Glomerular endothelial cell (primary cell): ENCODE measurements at regions not wholly inside any gene's neighbourhood (a gene's known extent, or its start where the extent isn't known, plus 50 kb on each side); places are given as distances from the start of the nearest gene placed in this dataset.

Experiments used
- DNase-seq: peaks from one replicate; pipeline ENCODE4 v3.0.0-alpha.2; 2011; ENCODE audit warnings: low read depth, low spot score; ENCODE audit errors: extremely low read depth

DNA sequence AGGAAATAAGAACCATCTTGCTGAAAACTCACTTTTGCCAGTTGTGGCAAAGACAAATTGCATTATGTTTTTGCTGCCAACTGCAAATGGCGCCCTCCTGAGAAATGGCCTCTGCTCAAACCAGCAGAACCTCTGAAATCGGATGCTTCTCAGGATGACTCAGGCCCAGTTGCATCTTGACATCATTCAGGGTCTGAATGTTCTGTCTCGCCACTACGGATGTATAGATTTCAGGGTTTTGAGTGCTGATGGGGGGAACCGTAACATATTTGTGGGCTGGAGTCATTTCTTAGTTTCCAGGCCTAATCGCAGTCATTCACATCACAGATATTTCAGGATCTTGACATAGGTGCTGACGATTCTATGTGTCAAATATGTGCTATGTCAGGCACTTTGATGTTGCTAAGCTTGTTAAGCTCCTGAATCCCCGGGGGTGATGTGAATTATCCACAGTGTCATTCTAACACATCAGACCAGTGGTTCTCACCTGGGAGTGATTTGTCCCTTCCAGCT lies 207.1 kb downstream of the NFATC2 start:
- no peak for DNase-seq

DNA sequence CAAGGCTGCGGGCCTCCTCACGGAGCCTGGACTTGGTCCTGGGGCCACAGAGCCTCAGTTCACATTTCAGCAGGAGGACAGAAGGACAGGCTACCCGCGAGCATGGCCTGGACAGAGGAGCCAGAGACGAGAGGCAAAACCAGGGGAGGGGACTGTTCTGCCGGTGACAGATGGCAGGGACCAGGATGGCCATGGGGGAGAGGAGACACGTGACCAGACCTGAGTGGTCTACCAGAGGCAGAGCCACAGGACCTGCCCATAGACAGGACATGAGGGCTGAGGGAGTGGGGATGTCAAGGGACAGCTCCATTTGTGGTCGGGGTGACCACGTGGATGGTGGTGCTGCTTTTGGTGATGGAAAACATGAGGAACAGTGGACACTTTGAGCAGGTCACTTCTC lies 207.9 kb downstream of the NFATC2 start:
- DNase-seq, result no peak

DNA sequence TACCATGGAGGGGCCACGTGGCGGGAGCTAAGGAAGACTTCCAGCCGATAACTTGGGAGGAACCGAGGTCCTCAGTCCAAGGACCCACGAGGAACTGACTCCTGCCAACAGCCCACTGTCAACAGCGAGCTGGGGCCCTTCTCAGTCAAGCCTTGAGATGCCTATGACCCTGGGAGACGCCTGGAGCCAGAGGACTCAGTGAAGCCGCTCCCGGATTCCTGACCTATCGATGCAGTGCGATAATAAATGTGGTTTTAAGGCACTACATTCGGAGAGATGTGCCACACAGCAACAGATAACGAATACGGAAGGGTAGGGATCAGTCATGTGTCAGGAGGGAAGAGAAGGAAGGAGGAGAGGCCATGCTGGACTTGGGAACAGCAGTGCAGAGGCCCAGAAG lies 208.5 kb downstream of the NFATC2 start:
- DNase-seq, result no peak

DNA sequence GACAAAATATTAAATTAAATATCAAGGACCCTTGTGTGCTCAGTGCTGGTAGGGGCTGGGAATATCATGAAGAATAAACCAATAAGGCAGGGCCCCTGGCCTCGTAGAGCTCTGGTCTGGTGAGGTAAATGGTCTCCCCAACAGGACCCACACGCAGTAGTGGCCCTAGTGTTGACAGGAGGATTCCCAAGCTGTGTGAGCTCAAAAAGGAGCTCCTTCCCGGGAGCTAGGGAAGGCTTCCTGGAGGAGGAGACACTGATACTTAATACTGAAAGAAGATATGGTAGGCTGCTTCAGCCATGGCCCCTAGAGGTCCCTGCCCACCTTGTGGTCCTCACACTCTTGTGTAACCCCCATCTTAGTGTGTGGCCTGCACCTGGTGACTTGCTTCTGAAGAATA lies 209.1 kb downstream of the NFATC2 start:
- DNase-seq, result no peak

DNA sequence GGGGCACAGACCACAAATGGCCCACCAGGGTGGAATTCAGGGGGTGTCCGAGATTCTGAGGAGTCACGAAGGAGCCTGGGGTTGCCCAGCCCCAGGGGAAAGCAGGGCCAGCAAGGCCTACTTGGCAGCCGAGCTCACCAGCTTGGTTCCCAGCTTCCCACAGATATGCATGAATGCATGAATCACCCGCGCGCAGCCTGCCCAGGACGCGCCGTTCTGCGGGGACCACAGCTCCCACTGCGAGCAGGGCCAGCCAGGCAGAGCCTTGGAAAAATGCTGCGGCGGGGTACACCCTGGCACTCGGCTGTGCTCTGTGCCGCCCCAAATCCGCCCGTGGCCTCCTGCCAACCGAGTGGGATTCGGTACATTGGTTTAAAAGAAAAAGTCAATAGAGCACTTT lies 211.0 kb downstream of the NFATC2 start:
- no peak for DNase-seq

DNA sequence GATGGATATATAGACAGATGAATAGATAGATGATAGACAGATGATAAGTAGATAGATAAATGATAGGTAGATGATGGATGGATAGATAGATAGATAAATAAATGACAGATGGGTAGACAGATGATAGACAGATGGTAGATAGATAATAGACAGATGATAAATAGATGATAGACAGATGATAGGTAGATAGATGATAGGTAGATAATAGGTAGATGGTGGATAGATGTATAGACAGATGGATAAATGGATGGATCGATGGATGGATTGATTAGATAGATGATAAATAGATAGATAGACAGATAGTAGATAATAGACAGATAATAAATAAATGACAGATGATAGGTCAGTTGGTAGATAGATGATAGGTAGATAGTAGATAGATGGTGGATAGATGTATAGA lies 212.7 kb downstream of the NFATC2 start:
- DNase-seq, result no peak

DNA sequence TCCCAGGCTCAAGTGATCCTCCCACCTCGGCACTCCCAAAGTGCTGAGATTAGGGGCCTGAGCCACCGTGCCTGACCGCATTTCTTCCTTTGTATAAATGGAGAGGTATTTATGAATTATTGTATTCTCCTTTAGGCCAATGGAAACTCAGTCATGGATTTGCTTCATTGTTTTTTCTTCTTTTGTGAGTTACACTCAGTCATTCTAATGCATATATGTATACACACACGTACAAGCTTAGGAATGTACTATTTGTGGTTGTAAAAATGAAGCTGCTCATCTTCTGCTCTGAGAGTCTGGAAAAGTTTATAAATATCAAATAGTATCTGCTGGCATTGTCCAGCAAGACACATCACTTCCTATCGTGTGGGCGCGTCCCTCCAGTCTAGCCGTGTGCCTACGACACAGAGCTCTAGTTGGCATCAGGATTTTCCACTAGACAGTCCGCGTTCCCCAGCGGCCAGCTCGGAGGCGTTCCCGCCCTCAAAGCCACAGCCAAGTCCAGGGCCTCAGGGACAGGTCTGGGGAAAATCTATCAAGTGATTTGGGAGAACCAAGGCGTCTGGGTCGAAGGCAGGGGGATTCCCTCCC lies 215.2 kb downstream of the NFATC2 start:
- DNase-seq, result no peak

DNA sequence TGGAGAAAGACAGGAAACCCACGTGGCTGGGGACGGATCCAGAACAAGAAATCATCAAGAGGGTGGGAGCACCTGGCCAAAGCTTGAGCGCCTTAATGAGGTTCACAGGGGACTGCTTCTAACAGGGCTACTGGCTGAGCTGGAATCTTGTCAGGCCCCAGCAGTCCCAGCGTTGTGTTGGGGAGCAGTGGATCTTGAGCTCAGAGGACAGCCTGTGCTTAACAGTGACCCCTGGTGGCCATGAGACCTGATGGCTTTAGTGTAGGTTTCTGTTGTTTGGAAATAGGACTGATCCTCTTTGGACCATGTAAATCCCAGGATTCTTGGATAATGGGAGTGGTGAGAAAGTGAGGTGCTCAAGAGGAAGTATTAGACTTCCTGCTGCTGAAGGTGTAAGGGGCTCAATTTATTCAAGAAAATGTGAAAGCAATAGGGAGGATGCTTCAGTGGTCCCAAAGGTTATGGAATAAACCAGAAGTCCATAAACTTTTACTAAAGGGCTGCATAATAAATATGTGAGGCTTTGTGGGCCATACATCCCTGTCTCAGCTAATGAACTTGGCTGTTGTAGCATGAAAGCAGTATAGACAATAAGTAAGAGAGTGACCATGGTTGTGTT lies 216.2 kb downstream of the NFATC2 start:
- DNase-seq, result no peak

DNA sequence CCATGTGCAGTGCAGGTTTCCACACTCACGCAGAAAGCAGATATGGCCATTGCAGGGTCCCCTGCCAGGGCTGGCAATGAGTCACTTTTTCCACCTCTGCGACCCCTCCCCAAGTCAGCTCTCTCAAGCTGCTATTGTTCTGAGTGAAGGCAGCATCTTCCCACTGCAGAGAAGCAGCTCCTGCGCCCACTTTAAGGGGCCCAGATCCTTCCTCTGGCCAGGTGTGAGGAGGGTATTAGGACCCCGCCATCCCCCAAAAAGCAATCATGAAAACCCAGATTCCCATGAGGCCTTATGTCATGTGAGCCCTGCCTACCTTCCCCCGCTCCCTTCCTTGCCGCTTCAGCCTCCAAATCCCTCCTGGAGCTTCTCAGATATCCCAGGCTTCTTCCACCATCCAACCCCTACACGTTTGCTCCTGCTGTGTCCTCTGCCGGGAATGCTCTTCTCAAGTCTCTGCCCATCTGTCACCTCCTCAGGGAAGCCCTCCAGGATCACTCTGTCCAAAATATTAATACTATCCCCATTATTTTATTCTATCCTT lies 220.3 kb downstream of the NFATC2 start:
- no peak for DNase-seq

DNA sequence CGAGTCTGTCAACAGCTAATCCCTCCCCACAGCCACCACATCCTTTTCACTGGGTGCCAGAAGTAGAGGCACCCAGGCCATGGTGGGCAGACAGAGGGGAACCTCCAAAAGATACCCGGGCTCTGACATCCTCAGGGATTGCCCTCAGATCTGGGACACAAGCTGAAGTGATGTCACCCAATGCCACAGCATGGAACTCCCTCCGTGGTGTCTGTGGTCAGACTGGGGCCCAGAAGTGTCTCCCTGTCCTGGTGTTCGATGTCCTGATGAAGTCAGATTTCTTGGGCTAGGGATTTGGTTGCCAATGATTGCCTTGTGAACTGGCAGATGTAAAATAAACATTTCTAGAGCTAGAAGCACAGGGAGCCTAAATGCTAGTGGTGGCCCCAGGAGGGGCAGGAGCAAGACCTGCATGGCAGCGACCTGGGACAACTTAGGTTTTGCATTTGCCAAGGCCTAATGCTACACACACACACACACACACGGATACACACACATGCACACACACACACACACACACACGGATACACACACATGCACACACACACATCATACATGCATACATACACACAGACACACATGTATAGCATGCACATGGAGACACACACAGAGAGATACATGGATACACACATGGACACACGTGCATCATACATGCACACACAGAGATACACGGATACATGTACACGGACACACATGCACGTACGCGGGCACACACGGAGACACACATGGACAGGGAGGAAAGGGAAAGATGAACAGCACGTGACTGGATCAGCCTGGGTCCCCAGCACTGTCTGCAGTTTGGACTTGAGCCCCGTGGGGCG lies 221.0 kb downstream of the NFATC2 start:
- no peak for DNase-seq

DNA sequence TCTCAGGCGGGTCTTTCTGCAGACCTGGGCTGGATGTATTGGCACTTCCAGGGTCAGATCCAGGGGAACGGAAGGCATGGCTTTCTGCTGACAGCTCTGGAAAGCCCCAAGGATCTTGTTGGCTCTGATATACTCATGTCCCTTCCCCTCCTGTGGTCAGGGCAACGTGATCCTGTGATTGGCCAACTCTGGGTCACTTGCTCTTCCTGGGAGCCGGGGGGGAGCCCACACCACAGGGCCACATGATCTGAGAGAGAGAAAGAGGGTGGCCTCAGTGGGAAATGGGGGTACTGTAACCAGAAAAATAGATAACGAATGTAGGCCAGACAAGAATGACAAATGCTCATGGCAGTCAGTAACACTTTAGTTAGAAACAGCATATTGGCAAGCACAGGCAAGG lies 223.0 kb downstream of the NFATC2 start:
- DNase-seq, result no peak

DNA sequence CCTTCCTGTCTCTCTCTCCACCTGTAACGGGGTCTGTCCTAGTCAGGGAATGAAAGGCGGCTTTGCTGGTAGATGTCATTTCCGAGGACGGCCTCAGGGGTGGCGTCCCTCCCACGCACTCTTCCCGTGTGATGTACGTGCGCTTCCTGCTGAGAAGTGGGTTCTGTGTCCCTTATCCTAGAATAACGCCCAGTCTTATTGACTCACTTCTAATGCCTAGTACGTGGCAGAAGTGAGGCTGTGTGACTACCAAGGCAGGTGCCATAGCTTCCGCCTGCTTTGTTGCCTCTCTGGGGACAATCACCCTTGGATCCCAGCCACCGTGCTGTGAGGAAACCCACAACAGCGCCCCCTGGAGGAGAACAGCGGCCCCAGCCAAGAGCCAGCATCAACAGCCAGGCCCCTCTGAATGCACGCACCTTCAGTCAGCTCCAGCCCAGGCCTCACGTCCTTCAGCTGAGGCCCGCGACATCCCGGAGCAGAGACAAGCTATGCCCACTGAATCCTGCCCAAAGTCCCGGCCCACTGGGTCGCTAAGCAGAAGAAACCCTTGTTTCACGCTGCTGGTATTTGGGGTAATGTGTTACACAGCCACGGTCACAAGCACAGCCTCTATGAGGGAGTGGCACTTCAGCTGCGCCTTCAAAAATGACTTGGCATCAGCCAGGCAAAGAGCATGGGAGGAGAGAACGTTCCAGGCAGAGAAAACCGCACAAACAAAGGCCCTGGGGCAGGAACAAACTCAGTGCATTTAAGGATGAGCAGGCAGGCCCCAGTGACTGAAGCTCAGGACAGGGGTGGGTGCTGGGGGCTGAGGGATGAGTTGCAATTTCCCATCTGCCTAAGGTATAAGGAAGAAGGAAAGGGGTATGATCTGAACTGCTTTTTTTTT lies 224.2 kb downstream of the NFATC2 start:
- peak; percentile 18 for DNase-seq

DNA sequence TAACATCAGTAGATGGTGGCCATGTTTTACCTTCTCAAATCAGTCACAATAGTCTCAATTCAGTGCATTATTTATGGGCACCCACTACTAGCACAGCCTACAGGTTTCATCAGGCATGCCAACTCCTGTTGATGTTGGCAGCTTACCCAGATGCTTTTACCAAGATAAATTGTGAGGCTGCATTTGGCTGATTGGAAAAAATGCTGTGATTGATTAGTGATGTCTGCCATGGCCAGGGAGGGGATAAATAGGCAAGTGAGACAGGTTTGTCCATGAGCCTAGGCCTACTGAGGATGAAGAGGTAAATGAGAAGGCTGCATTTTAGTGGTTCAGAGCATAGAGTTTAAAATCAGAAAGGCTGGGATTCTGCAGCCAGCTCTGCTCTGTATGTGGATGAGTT lies 227.1 kb downstream of the NFATC2 start:
- no peak for DNase-seq

DNA sequence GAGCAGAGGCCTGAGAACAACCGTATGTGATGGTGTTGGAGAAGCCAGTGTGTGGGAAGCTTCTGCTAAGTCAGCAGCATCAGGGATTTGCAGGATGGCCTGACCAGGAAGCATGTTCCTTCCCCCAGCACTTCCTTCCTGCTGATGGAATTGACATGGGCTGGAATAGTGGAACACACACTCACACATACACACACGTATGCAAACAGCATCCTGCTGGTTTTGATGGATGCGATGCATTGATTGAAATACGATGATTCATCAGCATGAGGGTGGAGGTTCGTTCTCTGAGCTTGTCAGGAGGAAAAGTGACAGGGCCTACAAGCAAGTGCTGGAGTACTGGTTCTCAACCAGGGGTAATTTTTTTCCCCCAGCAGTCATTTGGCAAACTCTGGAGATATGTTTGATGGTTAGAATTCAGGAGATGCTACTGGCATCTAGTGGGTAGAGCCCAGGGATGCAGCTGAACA lies 229.1 kb downstream of the NFATC2 start:
- no peak for DNase-seq

DNA sequence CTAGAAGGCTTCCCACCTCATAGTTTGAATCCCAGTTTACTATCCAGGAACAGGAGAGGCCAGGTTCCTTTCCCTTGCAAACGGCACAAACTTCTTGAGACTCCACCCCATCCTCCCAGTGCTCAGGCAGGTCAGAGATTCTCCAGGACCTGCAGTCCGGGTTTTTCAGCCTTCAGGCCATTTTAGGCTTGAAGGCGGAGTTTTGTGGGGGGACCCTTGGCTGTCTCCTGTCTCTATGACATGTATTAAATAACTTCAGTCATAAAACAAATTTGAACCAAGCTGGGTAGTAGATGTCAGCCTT lies 230.1 kb downstream of the NFATC2 start:
- no peak for DNase-seq

DNA sequence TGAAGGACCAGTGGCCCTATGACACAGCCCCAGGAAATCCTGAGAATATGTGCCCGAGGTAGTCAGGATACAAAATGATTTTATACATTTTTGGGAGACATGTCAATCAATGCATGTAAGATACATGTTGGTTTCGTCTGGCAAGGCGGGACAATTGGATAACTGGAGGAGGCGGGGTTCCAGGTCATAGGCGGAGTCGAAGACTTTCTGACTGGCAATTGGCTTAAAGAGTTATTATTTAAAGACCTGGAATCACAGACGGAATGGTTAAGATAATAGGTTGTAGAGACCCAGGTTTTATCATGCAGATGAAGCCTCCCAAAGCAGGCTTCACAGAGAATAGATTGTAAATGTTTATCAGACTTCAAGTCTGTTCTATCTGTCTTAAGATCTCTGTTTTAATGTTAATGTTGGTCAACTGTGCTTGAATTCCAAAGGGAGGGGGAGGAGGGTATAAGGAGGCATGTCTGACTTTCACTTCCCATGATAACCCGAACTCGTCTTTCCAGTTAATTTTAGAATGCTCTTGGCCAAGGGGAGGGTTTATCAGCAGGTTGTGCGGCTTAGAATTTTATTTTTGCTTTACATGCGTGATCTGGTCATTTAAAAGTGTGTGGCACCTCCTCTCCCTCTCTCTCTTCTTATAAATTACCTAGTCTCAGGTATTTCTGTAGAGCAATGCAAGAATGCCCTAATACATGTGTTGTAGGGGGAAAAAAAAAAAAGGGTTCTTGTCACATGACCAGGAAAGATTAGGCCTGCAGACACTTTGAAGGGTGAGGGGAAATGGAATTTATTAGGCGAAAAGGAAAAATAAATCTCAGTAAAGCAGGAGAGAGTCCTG lies 230.7 kb downstream of the NFATC2 start:
- DNase-seq, result no peak

DNA sequence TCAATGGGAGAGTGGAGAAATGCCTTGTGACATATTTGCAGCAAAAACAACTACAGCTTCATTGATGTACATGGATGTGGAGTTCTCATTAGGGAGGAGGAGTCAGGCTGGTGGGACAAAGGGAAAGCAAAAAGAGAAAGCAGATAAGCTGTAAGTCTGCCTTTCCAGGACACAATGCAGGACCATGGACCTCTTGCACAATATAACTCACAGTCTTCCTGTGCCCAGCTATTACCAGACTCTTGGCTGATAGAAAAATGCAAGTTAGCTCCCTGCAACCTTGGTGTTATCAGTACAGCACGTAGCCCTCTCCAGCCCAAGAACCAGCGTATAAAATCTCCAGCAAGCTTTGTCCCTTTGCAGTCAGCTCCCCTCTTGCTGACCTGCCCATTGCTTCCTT lies 232.3 kb downstream of the NFATC2 start:
- DNase-seq, result no peak

DNA sequence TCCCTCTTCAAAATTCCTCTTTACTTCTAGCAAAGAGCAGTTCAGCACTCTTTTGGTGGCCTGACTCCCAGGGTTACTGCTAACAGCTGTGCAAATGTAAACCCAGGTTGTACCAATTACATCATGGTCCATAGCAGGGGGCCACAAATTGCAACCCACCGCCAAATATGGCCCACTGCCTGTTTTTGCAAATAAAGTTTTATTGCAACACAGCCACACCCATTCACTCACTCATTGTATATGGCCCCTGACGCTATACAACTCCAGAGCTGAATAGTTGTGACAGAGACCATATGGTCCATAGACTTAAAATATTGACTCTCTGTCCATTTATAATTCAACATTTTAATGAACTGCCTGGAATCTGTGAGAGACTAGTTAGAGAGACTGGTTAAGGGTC lies 233.4 kb downstream of the NFATC2 start:
- DNase-seq, result no peak

DNA sequence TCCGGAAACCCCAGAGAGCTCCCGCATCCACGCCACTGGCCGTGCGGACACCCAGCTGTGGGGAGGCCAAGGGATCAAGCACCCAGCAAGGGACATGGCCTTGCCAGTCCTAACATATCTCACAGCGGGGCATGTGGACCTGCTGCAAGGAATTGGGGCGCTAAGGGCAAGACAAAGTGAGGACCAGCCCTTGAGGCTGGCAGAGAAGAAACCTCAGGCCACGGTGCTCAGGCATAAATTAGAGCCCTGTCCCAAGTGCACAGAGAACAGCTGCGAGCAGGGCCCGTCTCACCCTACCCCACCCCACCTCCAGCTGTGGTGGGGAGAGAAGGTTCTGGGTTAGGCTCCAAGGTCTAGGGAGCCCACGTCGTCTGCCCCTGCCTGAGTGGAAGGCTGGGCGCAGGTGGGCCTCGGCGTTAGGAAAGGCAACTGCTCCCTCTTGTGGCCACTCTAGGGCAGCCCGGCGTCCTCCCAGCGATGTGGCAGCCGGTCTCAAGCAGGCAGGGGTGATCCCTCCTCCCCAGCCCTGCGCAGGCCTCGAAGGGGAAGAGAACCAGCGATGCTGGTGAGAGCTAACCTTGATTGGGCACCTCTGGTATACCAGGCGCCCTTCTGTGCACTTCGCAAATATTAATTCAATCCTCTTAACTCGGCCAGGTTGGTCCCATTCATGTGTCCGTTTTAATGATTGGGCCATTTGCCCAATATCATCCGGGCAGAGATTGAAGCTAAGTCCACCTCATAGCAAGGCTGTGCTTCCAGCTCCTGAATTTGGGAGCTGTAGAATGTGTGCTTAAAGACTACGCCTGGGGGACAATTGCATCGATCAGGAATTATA lies 235.8 kb downstream of the NFATC2 start:
- no peak for DNase-seq
